GM19397 (cell line): ENCODE measurements at regions not wholly inside any gene's neighbourhood (a gene's known extent, or its start where the extent isn't known, plus 50 kb on each side); places are given as distances from the start of the nearest gene placed in this dataset.
"Not testable (repeated sequence)": the region's sequence is repeated elsewhere in the genome, so short reads cannot be mapped to it uniquely, and the experiment has no call there.

Experiments used
- ATAC-seq: cut with Tn5 transposase; IDR thresholded peaks from one replicate; pipeline ENCODE4 v1.9.1; 2021; ENCODE audit warnings: mild to moderate bottlenecking, moderate library complexity; ENCODE audit not compliant: unreplicated experiment

- ATAC-seq, result no peak
These were observed 609.7 kb downstream of the PDCD6IP start for GRCh38 chr3:34408088-34408487.

GRCh38 chr3:34411596-34411995, 613.2 kb downstream of the PDCD6IP start:
- ATAC-seq, result no peak

- ATAC-seq, result no peak
These were observed 621.4 kb downstream of the PDCD6IP start for GRCh38 chr3:34419801-34420200.

- ATAC-seq, result no peak
These were observed 623.3 kb downstream of the PDCD6IP start for GRCh38 chr3:34421762-34422161.

GRCh38 chr3:34439796-34440195, 641.4 kb downstream of the PDCD6IP start:
- no peak for ATAC-seq

GRCh38 chr3:34444137-34444536, 645.7 kb downstream of the PDCD6IP start:
- no peak for ATAC-seq

- no peak for ATAC-seq
These were observed 650.9 kb downstream of the PDCD6IP start for GRCh38 chr3:34449305-34449704.

GRCh38 chr3:34463414-34463813, 665.0 kb downstream of the PDCD6IP start:
- ATAC-seq, result no peak

GRCh38 chr3:34464646-34465045, 666.2 kb downstream of the PDCD6IP start:
- ATAC-seq, result no peak

GRCh38 chr3:34475851-34476250, 677.4 kb downstream of the PDCD6IP start:
- ATAC-seq, result no peak

- no peak for ATAC-seq
These were observed 685.0 kb downstream of the PDCD6IP start for GRCh38 chr3:34483311-34483887.

- ATAC-seq, result no peak
These were observed 705.9 kb downstream of the PDCD6IP start for GRCh38 chr3:34504366-34504765.

GRCh38 chr3:34504775-34505174, 706.3 kb downstream of the PDCD6IP start:
- ATAC-seq, result no peak

GRCh38 chr3:34508732-34509131, 710.3 kb downstream of the PDCD6IP start:
- ATAC-seq, result no peak

GRCh38 chr3:34511891-34512290, 713.5 kb downstream of the PDCD6IP start:
- ATAC-seq, result no peak

- not testable (repeated sequence) for ATAC-seq
These were observed 720.6 kb downstream of the PDCD6IP start for GRCh38 chr3:34519008-34519407.

GRCh38 chr3:34531156-34531555, 732.7 kb downstream of the PDCD6IP start:
- ATAC-seq, result no peak

GRCh38 chr3:34533451-34533850, 735.0 kb downstream of the PDCD6IP start:
- no peak for ATAC-seq

- ATAC-seq, result no peak
These were observed 735.6 kb downstream of the PDCD6IP start for GRCh38 chr3:34534013-34534412.

- ATAC-seq, result no peak
These were observed 745.7 kb downstream of the PDCD6IP start for GRCh38 chr3:34544136-34544535.

GRCh38 chr3:34547297-34547920, 749.0 kb downstream of the PDCD6IP start:
- ATAC-seq, result no peak

- no peak for ATAC-seq
These were observed 768.8 kb downstream of the PDCD6IP start for GRCh38 chr3:34567266-34567665.

- no peak for ATAC-seq
These were observed 770.3 kb downstream of the PDCD6IP start for GRCh38 chr3:34568766-34569165.
